Ishikawa (cell line): ENCODE measurements at regions not wholly inside any gene's neighbourhood (a gene's known extent, or its start where the extent isn't known, plus 50 kb on each side); places are given as distances from the start of the nearest gene placed in this dataset.

Experiments used
- CEBPB ChIP-seq: IDR thresholded peaks from 2 replicates; pipeline ENCODE4 v1.6.1; 2012
- CREB1 ChIP-seq: IDR thresholded peaks from 2 replicates; pipeline ENCODE4 v1.6.1; 2012; ENCODE audit warnings: low read depth
- EGR1 ChIP-seq: IDR thresholded peaks from 2 replicates; pipeline ENCODE4 v1.6.1; 2012
- EP300 ChIP-seq: IDR thresholded peaks from 2 replicates; pipeline ENCODE4 v1.6.1; 2012; ENCODE audit warnings: borderline replicate concordance
- FOXM1 ChIP-seq: IDR thresholded peaks from 2 replicates; pipeline ENCODE4 v1.6.1; 2012; ENCODE audit warnings: low read depth, borderline replicate concordance
- NFIC ChIP-seq: IDR thresholded peaks from 2 replicates; pipeline ENCODE4 v1.6.1; 2012
- RAD21 ChIP-seq: IDR thresholded peaks from 2 replicates; pipeline ENCODE4 v1.6.1; 2012; ENCODE audit warnings: low read depth
- TAF1 ChIP-seq: IDR thresholded peaks from 2 replicates; pipeline ENCODE4 v1.6.1; 2012; ENCODE audit warnings: low read depth, mild to moderate bottlenecking
- TCF12 ChIP-seq: IDR thresholded peaks from 2 replicates; pipeline ENCODE4 v1.6.1; 2012; ENCODE audit warnings: low read depth
- TEAD4 ChIP-seq: IDR thresholded peaks from 2 replicates; pipeline ENCODE4 v1.6.1; 2012
- YY1 ChIP-seq: IDR thresholded peaks from 2 replicates; pipeline ENCODE4 v1.6.1; 2012; ENCODE audit warnings: low read depth
- ZBTB7A ChIP-seq: IDR thresholded peaks from 2 replicates; pipeline ENCODE4 v1.6.1; 2012; ENCODE audit warnings: low read depth
- TF ChIP-seq, protein P1 (sequence below): IDR thresholded peaks from 2 replicates; pipeline ENCODE4 v1.6.1; 2012
- TF ChIP-seq, protein P2 (sequence below): IDR thresholded peaks from 2 replicates; pipeline ENCODE4 v1.6.1; 2012; ENCODE audit warnings: low read depth, mild to moderate bottlenecking
- TF ChIP-seq, protein P3 (sequence below): IDR thresholded peaks from 2 replicates; pipeline ENCODE4 v1.6.1; 2012

- TF ChIP-seq, protein P1, sequence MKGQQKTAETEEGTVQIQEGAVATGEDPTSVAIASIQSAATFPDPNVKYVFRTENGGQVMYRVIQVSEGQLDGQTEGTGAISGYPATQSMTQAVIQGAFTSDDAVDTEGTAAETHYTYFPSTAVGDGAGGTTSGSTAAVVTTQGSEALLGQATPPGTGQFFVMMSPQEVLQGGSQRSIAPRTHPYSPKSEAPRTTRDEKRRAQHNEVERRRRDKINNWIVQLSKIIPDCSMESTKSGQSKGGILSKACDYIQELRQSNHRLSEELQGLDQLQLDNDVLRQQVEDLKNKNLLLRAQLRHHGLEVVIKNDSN, result no peak
- TF ChIP-seq CEBPB (no peak), EP300 (no peak), EGR1 (no peak), RAD21 (no peak), TAF1 (no peak), YY1 (no peak), CREB1 (no peak), NFIC (no peak), TEAD4 (no peak), ZBTB7A (no peak)
- TF ChIP-seq, protein P2, sequence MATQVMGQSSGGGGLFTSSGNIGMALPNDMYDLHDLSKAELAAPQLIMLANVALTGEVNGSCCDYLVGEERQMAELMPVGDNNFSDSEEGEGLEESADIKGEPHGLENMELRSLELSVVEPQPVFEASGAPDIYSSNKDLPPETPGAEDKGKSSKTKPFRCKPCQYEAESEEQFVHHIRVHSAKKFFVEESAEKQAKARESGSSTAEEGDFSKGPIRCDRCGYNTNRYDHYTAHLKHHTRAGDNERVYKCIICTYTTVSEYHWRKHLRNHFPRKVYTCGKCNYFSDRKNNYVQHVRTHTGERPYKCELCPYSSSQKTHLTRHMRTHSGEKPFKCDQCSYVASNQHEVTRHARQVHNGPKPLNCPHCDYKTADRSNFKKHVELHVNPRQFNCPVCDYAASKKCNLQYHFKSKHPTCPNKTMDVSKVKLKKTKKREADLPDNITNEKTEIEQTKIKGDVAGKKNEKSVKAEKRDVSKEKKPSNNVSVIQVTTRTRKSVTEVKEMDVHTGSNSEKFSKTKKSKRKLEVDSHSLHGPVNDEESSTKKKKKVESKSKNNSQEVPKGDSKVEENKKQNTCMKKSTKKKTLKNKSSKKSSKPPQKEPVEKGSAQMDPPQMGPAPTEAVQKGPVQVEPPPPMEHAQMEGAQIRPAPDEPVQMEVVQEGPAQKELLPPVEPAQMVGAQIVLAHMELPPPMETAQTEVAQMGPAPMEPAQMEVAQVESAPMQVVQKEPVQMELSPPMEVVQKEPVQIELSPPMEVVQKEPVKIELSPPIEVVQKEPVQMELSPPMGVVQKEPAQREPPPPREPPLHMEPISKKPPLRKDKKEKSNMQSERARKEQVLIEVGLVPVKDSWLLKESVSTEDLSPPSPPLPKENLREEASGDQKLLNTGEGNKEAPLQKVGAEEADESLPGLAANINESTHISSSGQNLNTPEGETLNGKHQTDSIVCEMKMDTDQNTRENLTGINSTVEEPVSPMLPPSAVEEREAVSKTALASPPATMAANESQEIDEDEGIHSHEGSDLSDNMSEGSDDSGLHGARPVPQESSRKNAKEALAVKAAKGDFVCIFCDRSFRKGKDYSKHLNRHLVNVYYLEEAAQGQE, result no peak
- TF ChIP-seq, protein P3, sequence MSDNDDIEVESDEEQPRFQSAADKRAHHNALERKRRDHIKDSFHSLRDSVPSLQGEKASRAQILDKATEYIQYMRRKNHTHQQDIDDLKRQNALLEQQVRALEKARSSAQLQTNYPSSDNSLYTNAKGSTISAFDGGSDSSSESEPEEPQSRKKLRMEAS, result no peak
Measured at GRCh38 chr16:13587181-13587580, 332.8 kb upstream of the ERCC4 start.

DNA sequence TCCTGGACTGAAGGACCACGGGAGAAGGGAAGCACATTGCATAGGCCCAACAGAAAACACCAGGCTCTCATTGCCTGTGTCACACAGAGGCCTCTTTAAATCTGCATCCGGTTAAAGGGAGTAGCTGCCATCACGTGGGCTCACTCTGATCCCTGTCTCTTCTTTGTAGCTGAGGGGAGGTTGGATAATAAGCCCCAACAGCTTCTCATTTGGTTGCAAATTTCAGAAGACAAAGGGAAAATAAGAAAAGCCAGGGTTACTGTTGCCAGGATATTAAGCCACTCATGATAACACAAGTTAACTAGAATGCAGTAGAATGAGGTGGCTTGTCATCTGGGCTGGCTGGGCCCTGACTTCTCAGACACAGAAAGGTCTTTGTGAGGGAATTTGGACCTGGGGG, 325.1 kb upstream of the ERCC4 start:
- TF ChIP-seq EP300, result no peak
- TF ChIP-seq CEBPB, result no peak
- TF ChIP-seq TCF12, result no peak
- TF ChIP-seq NFIC, result no peak
- TF ChIP-seq TAF1, result no peak
- no peak for TF ChIP-seq FOXM1
- no peak for TF ChIP-seq EGR1
- no peak for TF ChIP-seq CREB1
- no peak for TF ChIP-seq TEAD4
- no peak for TF ChIP-seq ZBTB7A
- TF ChIP-seq, protein P3, result no peak
- no peak for TF ChIP-seq RAD21
- TF ChIP-seq YY1, result no peak
- TF ChIP-seq, protein P1, result no peak
- TF ChIP-seq, protein P2, result no peak

- TF ChIP-seq NFIC (no peak), FOXM1 (no peak), CREB1 (no peak), EP300 (no peak), YY1 (no peak), RAD21 (no peak), TEAD4 (no peak), EGR1 (no peak), ZBTB7A (no peak), TAF1 (no peak), TCF12 (no peak), CEBPB (no peak)
- TF ChIP-seq, protein P2, result no peak
- TF ChIP-seq, protein P3, result no peak
- TF ChIP-seq, protein P1, result no peak
Measured at GRCh38 chr16:13606804-13607203, 313.1 kb upstream of the ERCC4 start.

GRCh38 chr16:13607289-13607688, 312.7 kb upstream of the ERCC4 start:
- TF ChIP-seq FOXM1 (no peak), EGR1 (no peak), TEAD4 (no peak)
- TF ChIP-seq, protein P3, result no peak
